BJ (cell line): ENCODE measurements at regions not wholly inside any gene's neighbourhood (a gene's known extent, or its start where the extent isn't known, plus 50 kb on each side); places are given as distances from the start of the nearest gene placed in this dataset.
"Not testable (repeated sequence)": the region's sequence is repeated elsewhere in the genome, so short reads cannot be mapped to it uniquely, and the experiment has no call there.

Experiments used
- CTCF ChIA-PET: fragments of 350-600 bp; formaldehyde crosslinking; extraction: SDS; loops from one replicate; lab custom pipeline; 2021; ENCODE audit warnings: antibody characterized with exemption, inconsistent platforms; lab: Yijun Ruan, JAX
- POLR2A ChIA-PET: fragments of 300-600 bp; sonication (Branson Sonifier 250); formaldehyde crosslinking; extraction: SDS; loops from one replicate; lab custom pipeline; 2021; ENCODE audit warnings: antibody characterized with exemption; lab: Charles Lee
- DNase-seq: peaks from one replicate; pipeline ENCODE4 v3.0.0-alpha.2; 2011; ENCODE audit warnings: low read depth
- H3K27me3 ChIP-seq: 2 replicates; pipeline ENCODE4 v1.6.0; 2011; ENCODE audit warnings: low read length; ENCODE audit not compliant: control insufficient read depth, insufficient read depth
- H3K36me3 ChIP-seq: 2 replicates; pipeline ENCODE4 v1.5.1; 2011; ENCODE audit warnings: low read length; ENCODE audit not compliant: control insufficient read depth, insufficient read depth
- H3K4me3 ChIP-seq: 2 replicates; pipeline ENCODE4 v1.5.1; 2011; ENCODE audit warnings: low read depth, mild to moderate bottlenecking, control low read depth, low read length
- CTCF ChIP-seq: IDR thresholded peaks from 2 replicates; pipeline ENCODE4 v1.5.1; 2011; ENCODE audit warnings: low read depth, mild to moderate bottlenecking, control low read depth, inconsistent platforms, low read length, moderate library complexity; ENCODE audit not compliant: insufficient read depth

DNA sequence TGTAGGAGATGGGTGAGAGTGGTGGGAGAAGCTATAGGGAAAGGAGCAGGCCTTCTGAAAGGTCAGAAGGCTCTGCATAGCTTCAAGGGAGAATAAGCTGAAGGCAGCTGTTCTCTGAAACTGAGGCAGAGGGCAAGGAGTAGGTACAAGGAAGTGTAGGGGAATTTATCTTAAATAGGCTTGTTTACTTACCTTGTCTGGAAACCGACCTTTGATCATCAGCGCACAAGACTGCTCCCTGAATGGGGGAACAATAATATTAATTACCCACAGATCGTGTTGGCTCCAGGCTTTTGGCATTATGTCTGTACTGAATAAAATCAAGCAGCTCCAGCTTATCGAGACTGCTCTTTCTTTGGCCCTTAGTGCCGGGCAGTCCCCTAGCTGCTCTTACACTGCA lies 175.5 kb upstream of the MAGEB16 start:
- H3K27me3 ChIP-seq: no peaks in the 10 kb centered on the region
- no peak for TF ChIP-seq CTCF
- ChIA-PET POLR2A (no interaction called here), CTCF (no interaction called here)
- DNase-seq: no peak
- no peaks in the 10 kb centered on the region for H3K36me3 ChIP-seq
- H3K4me3 ChIP-seq: no peak overlapping the region

GRCh38 chrX:35625714-35626113 lies 172.4 kb upstream of the MAGEB16 start:
- CTCF ChIA-PET: no interaction called here
- no peak for TF ChIP-seq CTCF
- Histone ChIP-seq H3K4me3 (no peak overlapping the region), H3K36me3 (no peaks in the 10 kb centered on the region), H3K27me3 (no peaks in the 10 kb centered on the region)
- POLR2A ChIA-PET: no interaction called here
- no peak for DNase-seq

DNA sequence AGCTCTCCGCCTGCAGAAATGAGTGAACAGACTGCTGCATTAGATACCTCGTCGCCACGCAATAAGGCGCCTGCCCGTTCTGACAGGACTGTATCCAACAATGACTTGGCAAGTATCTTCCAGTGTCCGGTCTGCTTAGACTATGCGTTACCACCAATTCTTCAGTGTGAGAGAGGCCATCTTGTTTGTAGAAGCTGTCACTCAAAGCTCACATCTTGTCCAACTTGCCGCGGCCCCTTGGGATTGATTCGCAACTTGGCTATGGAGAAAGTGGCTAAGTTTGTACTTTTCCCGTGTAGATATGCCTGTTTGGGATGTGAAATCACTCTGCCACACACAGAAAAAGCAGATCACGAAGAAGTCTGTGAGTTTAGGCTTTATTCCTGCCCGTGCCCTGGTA lies 172.0 kb upstream of the MAGEB16 start:
- no peak for DNase-seq

GRCh38 chrX:35635971-35636370 lies 162.2 kb upstream of the MAGEB16 start:
- CTCF ChIA-PET: interaction anchor here (0.6 kb wide), 1 partner anchor 10 kb away, joined by 3 read pairs; no protein-coding TSS in a partner anchor
- H3K27me3 ChIP-seq, H3K4me3 ChIP-seq, DNase-seq, POLR2A ChIA-PET, H3K36me3 ChIP-seq: not testable (repeated sequence)

More for the DNA sequence above, 172.0 kb upstream of the MAGEB16 start:
- Histone ChIP-seq H3K4me3 (no peak overlapping the region), H3K27me3 (no peaks in the 10 kb centered on the region), H3K36me3 (no peaks in the 10 kb centered on the region)
- POLR2A ChIA-PET: no interaction called here
- CTCF ChIA-PET: interaction anchor here (0.6 kb wide), 1 partner anchor 10 kb away, joined by 3 read pairs; no protein-coding TSS in a partner anchor
- no peak for TF ChIP-seq CTCF

DNA sequence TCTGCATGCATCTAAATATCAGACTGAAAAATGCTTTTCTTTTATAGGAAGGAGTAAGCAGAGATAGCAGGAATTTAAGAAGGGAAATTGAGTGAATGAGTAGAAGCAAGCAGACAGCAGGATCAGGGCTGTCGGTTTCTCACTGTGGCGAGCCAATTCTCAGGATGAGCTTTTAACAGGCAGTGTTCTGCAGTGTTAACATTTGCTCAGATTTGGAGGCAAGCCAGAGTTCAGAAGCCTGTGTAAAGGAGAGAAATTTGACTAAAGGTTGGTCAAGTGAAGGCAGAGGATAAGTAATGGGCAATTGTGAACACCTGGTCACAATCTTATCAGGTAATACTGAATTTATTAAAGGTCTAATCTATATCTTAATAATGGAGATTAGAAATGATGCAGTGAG lies 133.3 kb upstream of the MAGEB16 start:
- ChIA-PET CTCF (no interaction called here), POLR2A (no interaction called here)
- H3K4me3 ChIP-seq: no peak overlapping the region
- no peaks in the 10 kb centered on the region for H3K36me3 ChIP-seq
- no peak for TF ChIP-seq CTCF
- no peaks in the 10 kb centered on the region for H3K27me3 ChIP-seq
- no peak for DNase-seq

GRCh38 chrX:35665311-35665710 lies 132.8 kb upstream of the MAGEB16 start:
- CTCF ChIA-PET: no interaction called here
- Histone ChIP-seq H3K36me3 (no peaks in the 10 kb centered on the region), H3K27me3 (no peaks in the 10 kb centered on the region), H3K4me3 (no peak overlapping the region)
- no peak for DNase-seq
- POLR2A ChIA-PET: no interaction called here
- TF ChIP-seq CTCF: no peak
